Panc1 (cell line): ENCODE measurements at regions not wholly inside any gene's neighbourhood (a gene's known extent, or its start where the extent isn't known, plus 50 kb on each side); places are given as distances from the start of the nearest gene placed in this dataset.

Experiments
- ATAC-seq: fragments of 200-7000 bp; cut with Tn5 transposase; 2 replicates; pipeline ENCODE4 v1.9.1; 2020; ENCODE audit warnings: mild to moderate bottlenecking, moderate library complexity
- BruUV-seq: library from RNA; stranded (reverse); fragments of 400-500 nt; replicated peaks from 2 replicates; lab custom pipeline; 2021; lab: Mats Ljungman, UMichigan
- CTCF ChIA-PET: fragments of 300-600 bp; sonication (Branson Sonifier 250); formaldehyde crosslinking; loops from one replicate; lab custom pipeline; 2022; ENCODE audit warnings: antibody characterized with exemption; lab: Charles Lee
- POLR2A ChIA-PET: fragments of 300-600 bp; sonication (Branson Sonifier 250); formaldehyde crosslinking; loops from one replicate; lab custom pipeline; 2022; ENCODE audit warnings: antibody characterized with exemption; lab: Charles Lee
- DNase-seq: peaks from one replicate; pipeline ENCODE4 v3.0.0-alpha.2; 2010; ENCODE audit warnings: low read depth, low spot score
- H3K27ac ChIP-seq: 2 replicates; pipeline ENCODE4 v1.5.1; 2011; ENCODE audit warnings: mild to moderate bottlenecking, low read length, inconsistent platforms
- H3K27me3 ChIP-seq: fragments of 200-500 bp; sonication (Bioruptor generic); 2 replicates; pipeline ENCODE4 v1.6.0; 2014; ENCODE audit warnings: low read length, inconsistent platforms; ENCODE audit not compliant: control insufficient read depth, insufficient read depth
- H3K36me3 ChIP-seq: fragments of 200-500 bp; sonication (Bioruptor generic); 2 replicates; pipeline ENCODE4 v1.5.1; 2014; ENCODE audit warnings: inconsistent platforms, mild to moderate bottlenecking, low read length, moderate library complexity; ENCODE audit not compliant: control insufficient read depth, insufficient read depth
- H3K4me1 ChIP-seq: 2 replicates; pipeline ENCODE4 v1.5.1; 2011; ENCODE audit warnings: inconsistent platforms, mild to moderate bottlenecking, low read length, moderate library complexity; ENCODE audit not compliant: control insufficient read depth, insufficient read depth
- H3K4me3 ChIP-seq, 2 experiments: 2 replicates each; pipeline ENCODE4 v1.5.1; 2011 to 2012; ENCODE audit warnings: low read depth in 2 of 2, low read length in 2 of 2, mild to moderate bottlenecking in 2 of 2, inconsistent platforms in 1 of 2, moderate library complexity in 1 of 2
- H3K9me3 ChIP-seq: fragments of 200-500 bp; sonication (Bioruptor generic); 2 replicates; pipeline ENCODE4 v1.5.1; 2014; ENCODE audit warnings: low read depth, mild to moderate bottlenecking, inconsistent platforms, low read length, moderate library complexity; ENCODE audit not compliant: control insufficient read depth, insufficient read depth
- POLR2AphosphoS5 ChIP-seq: IDR thresholded peaks from 2 replicates; pipeline ENCODE4 v1.6.1; 2012; ENCODE audit warnings: mild to moderate bottlenecking, low read depth, low read length, moderate library complexity
- SIN3A ChIP-seq: IDR thresholded peaks from 2 replicates; pipeline ENCODE4 v1.6.1; 2012; ENCODE audit warnings: low read depth, mild to moderate bottlenecking, low read length, moderate library complexity, borderline replicate concordance; ENCODE audit not compliant: insufficient read depth
- TCF7L2 ChIP-seq: IDR thresholded peaks from 2 replicates; pipeline ENCODE4 v1.6.1; 2011; ENCODE audit warnings: mild to moderate bottlenecking, low read depth, low read length, inconsistent platforms
- in situ Hi-C: cut with HindIII; loops from 2 replicates; pipeline ENCODE4 v1.10.0; 2016; ENCODE audit warnings: low sequenced_read_pairs, low pct_unique_long_range_greater_than_20kb
- intact Hi-C: fragments of 100-400 bp; cut with micrococcal nuclease; formaldehyde crosslinking; loops from one replicate; pipeline ENCODE4 v1.10.0; 2022; ENCODE audit not compliant: unreplicated experiment
- TF ChIP-seq, protein P1 (sequence below): fragments of 450-650 bp; IDR thresholded peaks from 2 replicates; pipeline ENCODE4 v1.5.1; 2017; ENCODE audit warnings: mild to moderate bottlenecking
- TF ChIP-seq, protein P2 (sequence below), 2 experiments: IDR thresholded peaks; 2 replicates each; pipeline ENCODE4 v1.6.1; 2011 to 2012; ENCODE audit warnings: low read depth in 2 of 2, control low read depth in 1 of 2, low read length in 1 of 2, mild to moderate bottlenecking in 1 of 2, moderate library complexity in 1 of 2; ENCODE audit not compliant: insufficient read depth in 1 of 2

DNA sequence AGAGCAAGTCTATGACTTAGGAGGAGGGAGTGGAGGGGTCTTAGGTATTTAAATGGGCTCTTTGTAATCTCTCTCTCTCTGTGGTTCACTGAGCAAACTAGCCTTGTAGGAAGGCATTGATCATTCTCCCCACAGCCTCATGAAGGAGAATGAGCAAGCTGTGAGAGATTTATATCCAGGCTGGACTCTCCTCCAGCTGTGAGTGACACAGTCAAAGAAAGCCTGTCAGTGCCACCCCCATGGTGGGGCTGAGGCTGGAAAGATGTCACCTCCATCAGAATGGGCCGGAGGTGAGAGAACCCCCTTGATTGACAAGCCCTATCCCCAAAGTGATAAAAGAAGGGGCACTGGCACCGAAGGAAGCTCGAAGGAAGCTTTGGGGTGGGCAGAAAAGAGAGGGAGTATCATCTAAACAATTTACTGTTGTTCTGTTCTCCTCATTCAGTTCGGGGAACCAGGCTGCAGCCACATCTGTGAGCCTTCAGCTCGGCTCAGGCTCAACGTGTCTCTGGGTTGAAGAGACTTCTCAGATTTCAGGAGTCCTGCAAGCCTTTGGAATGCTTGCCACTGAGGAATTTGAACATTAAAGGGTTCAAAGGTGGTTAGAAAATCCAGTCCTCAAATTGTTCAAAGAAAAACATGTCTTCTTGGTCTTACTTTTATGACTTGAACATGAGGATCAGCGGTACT, 538.2 kb upstream of the ZNF462 start:
- Histone ChIP-seq H3K27me3 (no peaks in the 10 kb centered on the region), H3K36me3 (no peaks in the 10 kb centered on the region), H3K27ac (no peak overlapping the region), H3K4me3 (no peak overlapping the region), H3K9me3 (no peaks in the 10 kb centered on the region), H3K4me1 (no peaks in the 10 kb centered on the region)
- BruUV-seq = no TSS peak
- DNase-seq (no peak), ATAC-seq (no peak)
- intact Hi-C loops (no loop called here), in situ Hi-C loops (no loop called here)
- ChIA-PET CTCF (no interaction called here), POLR2A (no interaction called here)
- TF ChIP-seq, protein P1, sequence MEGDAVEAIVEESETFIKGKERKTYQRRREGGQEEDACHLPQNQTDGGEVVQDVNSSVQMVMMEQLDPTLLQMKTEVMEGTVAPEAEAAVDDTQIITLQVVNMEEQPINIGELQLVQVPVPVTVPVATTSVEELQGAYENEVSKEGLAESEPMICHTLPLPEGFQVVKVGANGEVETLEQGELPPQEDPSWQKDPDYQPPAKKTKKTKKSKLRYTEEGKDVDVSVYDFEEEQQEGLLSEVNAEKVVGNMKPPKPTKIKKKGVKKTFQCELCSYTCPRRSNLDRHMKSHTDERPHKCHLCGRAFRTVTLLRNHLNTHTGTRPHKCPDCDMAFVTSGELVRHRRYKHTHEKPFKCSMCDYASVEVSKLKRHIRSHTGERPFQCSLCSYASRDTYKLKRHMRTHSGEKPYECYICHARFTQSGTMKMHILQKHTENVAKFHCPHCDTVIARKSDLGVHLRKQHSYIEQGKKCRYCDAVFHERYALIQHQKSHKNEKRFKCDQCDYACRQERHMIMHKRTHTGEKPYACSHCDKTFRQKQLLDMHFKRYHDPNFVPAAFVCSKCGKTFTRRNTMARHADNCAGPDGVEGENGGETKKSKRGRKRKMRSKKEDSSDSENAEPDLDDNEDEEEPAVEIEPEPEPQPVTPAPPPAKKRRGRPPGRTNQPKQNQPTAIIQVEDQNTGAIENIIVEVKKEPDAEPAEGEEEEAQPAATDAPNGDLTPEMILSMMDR = no peak
- TF ChIP-seq SIN3A (no peak), POLR2AphosphoS5 (no peak), TCF7L2 (no peak)
- TF ChIP-seq, protein P2, sequence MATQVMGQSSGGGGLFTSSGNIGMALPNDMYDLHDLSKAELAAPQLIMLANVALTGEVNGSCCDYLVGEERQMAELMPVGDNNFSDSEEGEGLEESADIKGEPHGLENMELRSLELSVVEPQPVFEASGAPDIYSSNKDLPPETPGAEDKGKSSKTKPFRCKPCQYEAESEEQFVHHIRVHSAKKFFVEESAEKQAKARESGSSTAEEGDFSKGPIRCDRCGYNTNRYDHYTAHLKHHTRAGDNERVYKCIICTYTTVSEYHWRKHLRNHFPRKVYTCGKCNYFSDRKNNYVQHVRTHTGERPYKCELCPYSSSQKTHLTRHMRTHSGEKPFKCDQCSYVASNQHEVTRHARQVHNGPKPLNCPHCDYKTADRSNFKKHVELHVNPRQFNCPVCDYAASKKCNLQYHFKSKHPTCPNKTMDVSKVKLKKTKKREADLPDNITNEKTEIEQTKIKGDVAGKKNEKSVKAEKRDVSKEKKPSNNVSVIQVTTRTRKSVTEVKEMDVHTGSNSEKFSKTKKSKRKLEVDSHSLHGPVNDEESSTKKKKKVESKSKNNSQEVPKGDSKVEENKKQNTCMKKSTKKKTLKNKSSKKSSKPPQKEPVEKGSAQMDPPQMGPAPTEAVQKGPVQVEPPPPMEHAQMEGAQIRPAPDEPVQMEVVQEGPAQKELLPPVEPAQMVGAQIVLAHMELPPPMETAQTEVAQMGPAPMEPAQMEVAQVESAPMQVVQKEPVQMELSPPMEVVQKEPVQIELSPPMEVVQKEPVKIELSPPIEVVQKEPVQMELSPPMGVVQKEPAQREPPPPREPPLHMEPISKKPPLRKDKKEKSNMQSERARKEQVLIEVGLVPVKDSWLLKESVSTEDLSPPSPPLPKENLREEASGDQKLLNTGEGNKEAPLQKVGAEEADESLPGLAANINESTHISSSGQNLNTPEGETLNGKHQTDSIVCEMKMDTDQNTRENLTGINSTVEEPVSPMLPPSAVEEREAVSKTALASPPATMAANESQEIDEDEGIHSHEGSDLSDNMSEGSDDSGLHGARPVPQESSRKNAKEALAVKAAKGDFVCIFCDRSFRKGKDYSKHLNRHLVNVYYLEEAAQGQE (IDR thresholded peaks at IDR 0.05; ENCODE audit: insufficient read depth in 1 of 2, low read depth in 2 of 2, low read length in 1 of 2) = no peak

DNA sequence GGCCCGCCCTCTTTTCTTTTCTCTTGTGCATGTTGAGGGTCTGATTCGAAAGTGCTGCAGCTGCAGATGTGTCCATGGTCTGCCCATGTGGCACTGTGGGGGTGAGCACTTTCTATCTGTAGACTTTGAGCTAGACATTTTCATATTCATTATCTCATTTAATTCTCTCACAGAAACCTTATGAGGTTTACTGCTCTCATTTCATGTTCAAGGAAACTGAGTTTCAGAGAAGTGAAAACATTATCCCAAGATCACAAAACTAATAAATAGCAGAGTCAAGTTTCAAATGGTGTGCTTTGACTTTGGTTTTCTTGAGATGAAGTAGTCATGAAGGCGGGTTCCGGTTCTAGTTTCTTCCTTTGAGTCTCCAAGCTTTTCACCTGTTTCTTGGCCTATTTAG, 536.5 kb upstream of the ZNF462 start:
- ChIA-PET CTCF (no interaction called here), POLR2A (no interaction called here)
- TF ChIP-seq, protein P1 = no peak
- TF ChIP-seq TCF7L2 = no peak
- TF ChIP-seq SIN3A = no peak
- TF ChIP-seq, protein P2 (IDR thresholded peaks at IDR 0.05; ENCODE audit: insufficient read depth in 1 of 2, low read depth in 2 of 2, low read length in 1 of 2) = no peak
- no peak for TF ChIP-seq POLR2AphosphoS5
- DNase-seq = no peak
- Histone ChIP-seq H3K9me3 (no peaks in the 10 kb centered on the region), H3K4me1 (no peaks in the 10 kb centered on the region), H3K27me3 (no peaks in the 10 kb centered on the region), H3K27ac (no peak overlapping the region), H3K36me3 (no peaks in the 10 kb centered on the region), H3K4me3 (no peak overlapping the region)
- intact Hi-C loops = no loop called here
- BruUV-seq = no TSS peak
- no peak for ATAC-seq
- in situ Hi-C loops = no loop called here
